HUES6 (cell line): ENCODE measurements at regions not wholly inside any gene's neighbourhood (a gene's known extent, or its start where the extent isn't known, plus 50 kb on each side); places are given as distances from the start of the nearest gene placed in this dataset.
A peak's percentile ranks its signal among the peaks of the same experiment; 100 is the strongest.

Experiments
- H3K27ac ChIP-seq: 2 replicates; pipeline ENCODE4 v1.7.0; 2013; ENCODE audit warnings: low read depth, mild to moderate bottlenecking, low read length, inconsistent platforms
- H3K27me3 ChIP-seq: 2 replicates; pipeline ENCODE4 v1.6.1; 2013; ENCODE audit warnings: low read length; ENCODE audit not compliant: control insufficient read depth, insufficient read depth
- H3K36me3 ChIP-seq: 2 replicates; pipeline ENCODE4 v1.6.1; 2013; ENCODE audit warnings: low read length; ENCODE audit not compliant: control insufficient read depth, insufficient read depth
- H3K4me1 ChIP-seq: 2 replicates; pipeline ENCODE4 v1.6.1; 2013; ENCODE audit warnings: low read length; ENCODE audit not compliant: control insufficient read depth, insufficient read depth
- H3K4me3 ChIP-seq: 2 replicates; pipeline ENCODE4 v1.5.1; 2013; ENCODE audit warnings: low read depth, low read length
- H3K9ac ChIP-seq: one replicate; pipeline ENCODE4 v1.6.1; 2013; ENCODE audit warnings: mild to moderate bottlenecking, low read length
- H3K9me3 ChIP-seq: 2 replicates; pipeline ENCODE4 v1.6.1; 2013; ENCODE audit warnings: low read depth, low read length; ENCODE audit not compliant: control insufficient read depth, insufficient read depth

GRCh38 chr2:150286730-150287362 is 200.6 kb downstream of the RND3 start:
- Histone ChIP-seq H3K9me3 (no peaks in the 10 kb centered on the region), H3K27me3 (no peaks in the 10 kb centered on the region)

GRCh38 chr2:150284116-150284515 is 203.4 kb downstream of the RND3 start:
- Histone ChIP-seq H3K27ac (no peak overlapping the region), H3K9me3 (peaks cover 4% of the 10 kb centered on the region; the same call in 1 of the 2 replicates), H3K4me1 (0 out of 2 replicates have a peak, but pooled peaks cover 8% of the 10 kb centered on the region), H3K36me3 (no peaks in the 10 kb centered on the region), H3K4me3 (no peak overlapping the region), H3K27me3 (no peaks in the 10 kb centered on the region), H3K9ac (no peak overlapping the region)

More at GRCh38 chr2:150286730-150287362, 200.6 kb downstream of the RND3 start:
- H3K4me3 ChIP-seq: no peak overlapping the region
- H3K27ac ChIP-seq: no peak overlapping the region
- no peak overlapping the region for H3K9ac ChIP-seq
- 0 out of 2 replicates have a peak, but pooled peaks cover 8% of the 10 kb centered on the region for H3K4me1 ChIP-seq
- H3K36me3 ChIP-seq: no peaks in the 10 kb centered on the region

GRCh38 chr2:150282771-150283371 is 204.6 kb downstream of the RND3 start:
- H3K4me3 ChIP-seq: no peak overlapping the region

GRCh38 chr2:150282357-150282756 is 205.1 kb downstream of the RND3 start:
- H3K9me3 ChIP-seq: peaks cover 19% of the 10 kb centered on the region
- H3K27me3 ChIP-seq: no peaks in the 10 kb centered on the region
- H3K27ac ChIP-seq: no peak overlapping the region
- no peak overlapping the region for H3K9ac ChIP-seq
- H3K4me1 ChIP-seq: 0 out of 2 replicates have a peak, but pooled peaks cover 8% of the 10 kb centered on the region
- no peak overlapping the region for H3K4me3 ChIP-seq
- H3K36me3 ChIP-seq: no peaks in the 10 kb centered on the region

More at GRCh38 chr2:150282771-150283371, 204.6 kb downstream of the RND3 start:
- no peak overlapping the region for H3K27ac ChIP-seq
- H3K9ac ChIP-seq: no peak overlapping the region
- 0 out of 2 replicates have a peak, but pooled peaks cover 8% of the 10 kb centered on the region for H3K4me1 ChIP-seq
- H3K36me3 ChIP-seq: no peaks in the 10 kb centered on the region
- H3K9me3 ChIP-seq: peaks cover 14% of the 10 kb centered on the region
- H3K27me3 ChIP-seq: no peaks in the 10 kb centered on the region

- H3K4me1 ChIP-seq: no peaks in the 10 kb centered on the region
- H3K9ac ChIP-seq: no peak overlapping the region
- peaks cover 40% of the 10 kb centered on the region for H3K9me3 ChIP-seq
- H3K36me3 ChIP-seq: no peaks in the 10 kb centered on the region
- H3K27me3 ChIP-seq: no peaks in the 10 kb centered on the region
- no peak overlapping the region for H3K27ac ChIP-seq
- no peak overlapping the region for H3K4me3 ChIP-seq
Measured at GRCh38 chr2:150280231-150280630, 207.2 kb downstream of the RND3 start.

GRCh38 chr2:150279686-150280085 is 207.8 kb downstream of the RND3 start:
- H3K36me3 ChIP-seq: no peaks in the 10 kb centered on the region
- H3K9ac ChIP-seq: no peak overlapping the region
- peaks cover 45% of the 10 kb centered on the region for H3K9me3 ChIP-seq
- no peaks in the 10 kb centered on the region for H3K27me3 ChIP-seq
- H3K27ac ChIP-seq: no peak overlapping the region
- H3K4me1 ChIP-seq: no peaks in the 10 kb centered on the region
- H3K4me3 ChIP-seq: no peak overlapping the region

- Histone ChIP-seq H3K27ac (no peak overlapping the region), H3K27me3 (no peaks in the 10 kb centered on the region), H3K4me3 (no peak overlapping the region), H3K4me1 (no peaks in the 10 kb centered on the region), H3K36me3 (no peaks in the 10 kb centered on the region), H3K9me3 (peaks cover 52% of the 10 kb centered on the region), H3K9ac (no peak overlapping the region)
Measured at GRCh38 chr2:150276737-150277136, 210.7 kb downstream of the RND3 start.

GRCh38 chr2:150274108-150274507 is 213.4 kb downstream of the RND3 start:
- Histone ChIP-seq H3K27ac (no peak overlapping the region), H3K4me3 (no peak overlapping the region), H3K9me3 (peaks cover 48% of the 10 kb centered on the region), H3K9ac (no peak overlapping the region), H3K27me3 (no peaks in the 10 kb centered on the region), H3K36me3 (no peaks in the 10 kb centered on the region), H3K4me1 (no peaks in the 10 kb centered on the region)

GRCh38 chr2:150271952-150272802 is 215.3 kb downstream of the RND3 start:
- H3K27me3 ChIP-seq: no peaks in the 10 kb centered on the region
- H3K4me3 ChIP-seq: no peak overlapping the region
- H3K4me1 ChIP-seq: 0 out of 2 replicates have a peak, but pooled peaks cover 7% of the 10 kb centered on the region
- peaks cover 31% of the 10 kb centered on the region for H3K9me3 ChIP-seq
- no peaks in the 10 kb centered on the region for H3K36me3 ChIP-seq
- H3K9ac ChIP-seq: no peak overlapping the region
- no peak overlapping the region for H3K27ac ChIP-seq

- H3K27me3 ChIP-seq: no peaks in the 10 kb centered on the region
- 0 out of 2 replicates have a peak, but pooled peaks cover 7% of the 10 kb centered on the region for H3K4me1 ChIP-seq
- H3K27ac ChIP-seq: peak overlapping the region; percentile 9; the same call in 1 of the 2 replicates
- no peak overlapping the region for H3K9ac ChIP-seq
- H3K9me3 ChIP-seq: no peaks in the 10 kb centered on the region
- no peak overlapping the region for H3K4me3 ChIP-seq
- H3K36me3 ChIP-seq: no peaks in the 10 kb centered on the region
Measured at GRCh38 chr2:150267651-150268415, 219.6 kb downstream of the RND3 start.
